ENCODE measurements at regions not wholly inside any gene's neighbourhood (a gene's known extent, or its start where the extent isn't known, plus 50 kb on each side); places are given as distances from the start of the nearest gene placed in this dataset.

DNA sequence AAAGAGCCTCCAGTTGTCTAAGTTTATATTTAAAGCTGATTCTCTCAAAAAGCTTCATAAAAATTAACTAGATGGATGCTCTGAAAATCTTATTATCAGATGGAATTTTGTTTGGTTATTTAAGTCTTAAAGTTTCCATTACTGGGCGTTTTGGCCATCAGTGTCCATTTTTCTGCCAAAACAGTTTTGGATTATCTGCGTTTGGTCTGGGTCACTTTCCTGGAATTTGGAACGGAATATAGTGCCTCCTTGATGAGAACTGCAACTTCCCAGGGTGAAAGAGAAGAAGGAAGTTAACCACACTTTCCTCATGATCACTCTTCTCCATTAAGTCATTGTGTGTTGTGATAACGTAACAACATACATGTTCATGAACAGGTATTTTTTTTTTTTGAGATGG, 764.9 kb upstream of the AUTS2 start:
- TF ChIP-seq, protein P1, sequence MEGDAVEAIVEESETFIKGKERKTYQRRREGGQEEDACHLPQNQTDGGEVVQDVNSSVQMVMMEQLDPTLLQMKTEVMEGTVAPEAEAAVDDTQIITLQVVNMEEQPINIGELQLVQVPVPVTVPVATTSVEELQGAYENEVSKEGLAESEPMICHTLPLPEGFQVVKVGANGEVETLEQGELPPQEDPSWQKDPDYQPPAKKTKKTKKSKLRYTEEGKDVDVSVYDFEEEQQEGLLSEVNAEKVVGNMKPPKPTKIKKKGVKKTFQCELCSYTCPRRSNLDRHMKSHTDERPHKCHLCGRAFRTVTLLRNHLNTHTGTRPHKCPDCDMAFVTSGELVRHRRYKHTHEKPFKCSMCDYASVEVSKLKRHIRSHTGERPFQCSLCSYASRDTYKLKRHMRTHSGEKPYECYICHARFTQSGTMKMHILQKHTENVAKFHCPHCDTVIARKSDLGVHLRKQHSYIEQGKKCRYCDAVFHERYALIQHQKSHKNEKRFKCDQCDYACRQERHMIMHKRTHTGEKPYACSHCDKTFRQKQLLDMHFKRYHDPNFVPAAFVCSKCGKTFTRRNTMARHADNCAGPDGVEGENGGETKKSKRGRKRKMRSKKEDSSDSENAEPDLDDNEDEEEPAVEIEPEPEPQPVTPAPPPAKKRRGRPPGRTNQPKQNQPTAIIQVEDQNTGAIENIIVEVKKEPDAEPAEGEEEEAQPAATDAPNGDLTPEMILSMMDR (conservative IDR thresholded peaks at IDR 0.05; ENCODE audit: low read length) = no peak
- TF ChIP-seq EZH2phosphoT487 (IDR thresholded peaks at IDR 0.05; ENCODE audit: borderline replicate concordance) = no peak
